OCI-LY7 (cell line): ENCODE measurements at regions not wholly inside any gene's neighbourhood (a gene's known extent, or its start where the extent isn't known, plus 50 kb on each side); places are given as distances from the start of the nearest gene placed in this dataset.

Experiments
- BruUV-seq: library from RNA; stranded (reverse); fragments of 400-500 nt; replicated peaks from 2 replicates; lab custom pipeline; 2021; lab: Mats Ljungman, UMichigan
- CTCF ChIA-PET: fragments of 300-600 bp; sonication (Branson Sonifier 250); formaldehyde crosslinking; loops from one replicate; lab custom pipeline; 2022; ENCODE audit warnings: antibody characterized with exemption; ENCODE audit not compliant: unreplicated experiment; lab: Charles Lee
- POLR2A ChIA-PET: fragments of 300-600 bp; sonication (Branson Sonifier 250); formaldehyde crosslinking; loops from one replicate; lab custom pipeline; 2022; ENCODE audit warnings: antibody characterized with exemption; lab: Charles Lee
- DNase-seq: peaks from one replicate; pipeline ENCODE4 v3.0.0-alpha.2; 2015; ENCODE audit warnings: low spot score
- H2AFZ ChIP-seq: fragments of 200-600 bp; sonication (generic), shearing (Covaris generic); 2 replicates; pipeline ENCODE4 v1.6.1; 2014; ENCODE audit warnings: mild to moderate bottlenecking, antibody characterized with exemption, low read length, moderate library complexity
- H3K27ac ChIP-seq: fragments of 200-600 bp; sonication (generic); 2 replicates; pipeline ENCODE4 v1.5.1; 2014; ENCODE audit warnings: mixed run types, low read depth, mild to moderate bottlenecking, moderate library complexity, low read length, inconsistent platforms; ENCODE audit not compliant: poor library complexity, severe bottlenecking
- H3K36me3 ChIP-seq: fragments of 200-600 bp; sonication (generic); 2 replicates; pipeline ENCODE4 v1.6.1; 2014; ENCODE audit warnings: mild to moderate bottlenecking, antibody characterized with exemption, low read length, moderate library complexity, mixed read lengths; ENCODE audit not compliant: insufficient read depth
- H3K4me1 ChIP-seq: fragments of 200-600 bp; sonication (generic); 2 replicates; pipeline ENCODE4 v1.5.1; 2014; ENCODE audit warnings: mild to moderate bottlenecking, low read length; ENCODE audit not compliant: insufficient read depth, poor library complexity, severe bottlenecking
- H3K4me2 ChIP-seq: fragments of 200-600 bp; sonication (generic); 2 replicates; pipeline ENCODE4 v1.6.1; 2014; ENCODE audit warnings: mild to moderate bottlenecking, low read length
- H3K4me3 ChIP-seq: fragments of 200-600 bp; sonication (generic); 2 replicates; pipeline ENCODE4 v1.5.1; 2014; ENCODE audit warnings: mild to moderate bottlenecking, low read depth, low read length; ENCODE audit not compliant: poor library complexity, severe bottlenecking
- H3K79me2 ChIP-seq: fragments of 200-600 bp; sonication (generic); 2 replicates; pipeline ENCODE4 v1.6.1; 2016; ENCODE audit warnings: low read depth, mild to moderate bottlenecking, low read length, moderate library complexity, mixed read lengths; ENCODE audit not compliant: insufficient read depth
- H3K9me2 ChIP-seq: fragments of 200-600 bp; sonication (generic); 2 replicates; pipeline ENCODE4 v1.6.1; 2016; ENCODE audit warnings: mild to moderate bottlenecking, low read length, mixed read lengths; ENCODE audit not compliant: insufficient read depth
- H3K9me3 ChIP-seq: fragments of 200-600 bp; sonication (generic); 2 replicates; pipeline ENCODE4 v1.6.1; 2014; ENCODE audit warnings: mild to moderate bottlenecking, mixed run types, low read length, mixed read lengths
- H4K20me1 ChIP-seq: fragments of 200-600 bp; sonication (generic); 2 replicates; pipeline ENCODE4 v1.6.1; 2014; ENCODE audit warnings: mild to moderate bottlenecking, antibody characterized with exemption, low read length, moderate library complexity, mixed read lengths; ENCODE audit not compliant: insufficient read depth
- EZH2phosphoT487 ChIP-seq: fragments of 200-600 bp; sonication (generic); IDR thresholded peaks from 2 replicates; pipeline ENCODE4 v1.6.1; 2018; ENCODE audit warnings: low read depth, borderline replicate concordance, mild to moderate bottlenecking, mixed run types, antibody characterized with exemption, low read length, moderate library complexity, mixed read lengths
- intact Hi-C: fragments of 100-400 bp; cut with micrococcal nuclease; formaldehyde crosslinking; loops from one replicate; pipeline ENCODE4 v1.10.0; 2022; ENCODE audit not compliant: unreplicated experiment
- TF ChIP-seq, protein P1 (sequence below): fragments of 200-600 bp; sonication (generic); conservative IDR thresholded peaks from 2 replicates; pipeline ENCODE4 v1.5.1; 2014; ENCODE audit warnings: mild to moderate bottlenecking, antibody characterized with exemption, low read length, moderate library complexity, mixed read lengths

GRCh38 chr3:73291541-73291940 lies 230.1 kb downstream of the EBLN2 start:
- ChIA-PET CTCF (no interaction called here), POLR2A (no interaction called here)
- H2AFZ ChIP-seq, result no peak overlapping the region
- intact Hi-C loops, result no loop called here
- no peak for DNase-seq
- BruUV-seq, result no TSS peak
- H4K20me1 ChIP-seq, result no peaks in the 10 kb centered on the region
- H3K27ac ChIP-seq, result no peak overlapping the region
- no peaks in the 10 kb centered on the region for H3K9me2 ChIP-seq
- H3K4me2 ChIP-seq, result no peak overlapping the region
- no peaks in the 10 kb centered on the region for H3K36me3 ChIP-seq
- no peak overlapping the region for H3K4me3 ChIP-seq
- H3K9me3 ChIP-seq, result no peaks in the 10 kb centered on the region
- H3K79me2 ChIP-seq, result no peaks in the 10 kb centered on the region
- TF ChIP-seq, protein P1, sequence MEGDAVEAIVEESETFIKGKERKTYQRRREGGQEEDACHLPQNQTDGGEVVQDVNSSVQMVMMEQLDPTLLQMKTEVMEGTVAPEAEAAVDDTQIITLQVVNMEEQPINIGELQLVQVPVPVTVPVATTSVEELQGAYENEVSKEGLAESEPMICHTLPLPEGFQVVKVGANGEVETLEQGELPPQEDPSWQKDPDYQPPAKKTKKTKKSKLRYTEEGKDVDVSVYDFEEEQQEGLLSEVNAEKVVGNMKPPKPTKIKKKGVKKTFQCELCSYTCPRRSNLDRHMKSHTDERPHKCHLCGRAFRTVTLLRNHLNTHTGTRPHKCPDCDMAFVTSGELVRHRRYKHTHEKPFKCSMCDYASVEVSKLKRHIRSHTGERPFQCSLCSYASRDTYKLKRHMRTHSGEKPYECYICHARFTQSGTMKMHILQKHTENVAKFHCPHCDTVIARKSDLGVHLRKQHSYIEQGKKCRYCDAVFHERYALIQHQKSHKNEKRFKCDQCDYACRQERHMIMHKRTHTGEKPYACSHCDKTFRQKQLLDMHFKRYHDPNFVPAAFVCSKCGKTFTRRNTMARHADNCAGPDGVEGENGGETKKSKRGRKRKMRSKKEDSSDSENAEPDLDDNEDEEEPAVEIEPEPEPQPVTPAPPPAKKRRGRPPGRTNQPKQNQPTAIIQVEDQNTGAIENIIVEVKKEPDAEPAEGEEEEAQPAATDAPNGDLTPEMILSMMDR, result no peak
- no peak for TF ChIP-seq EZH2phosphoT487
- H3K4me1 ChIP-seq, result no peaks in the 10 kb centered on the region

DNA sequence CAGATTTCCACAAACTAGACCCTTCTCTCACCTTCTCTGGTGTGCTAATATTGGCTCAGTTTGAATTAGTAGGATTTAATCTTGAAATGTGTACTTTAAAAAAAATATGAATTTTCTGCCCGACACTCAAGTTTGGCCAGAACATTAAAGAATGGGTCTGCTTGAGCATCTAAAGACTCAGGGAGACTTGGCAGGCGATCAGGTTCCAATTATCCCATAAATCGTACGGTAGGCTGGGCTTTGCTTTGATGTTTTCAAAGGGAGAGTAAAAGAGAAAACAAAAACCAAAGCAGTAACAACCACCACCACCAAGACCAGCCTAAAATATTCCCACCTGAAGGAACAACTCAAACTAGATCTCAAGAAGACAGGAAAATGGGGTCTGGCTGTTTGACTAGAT lies 230.8 kb downstream of the EBLN2 start:
- Histone ChIP-seq H3K79me2 (no peaks in the 10 kb centered on the region), H3K9me3 (no peaks in the 10 kb centered on the region), H3K9me2 (no peaks in the 10 kb centered on the region), H3K4me1 (no peaks in the 10 kb centered on the region), H4K20me1 (no peaks in the 10 kb centered on the region), H3K27ac (no peak overlapping the region), H3K4me2 (no peak overlapping the region), H3K4me3 (no peak overlapping the region), H2AFZ (no peak overlapping the region), H3K36me3 (no peaks in the 10 kb centered on the region)
- intact Hi-C loops, result no loop called here
- BruUV-seq, result no TSS peak
- ChIA-PET CTCF (no interaction called here), POLR2A (no interaction called here)
- DNase-seq, result no peak
- TF ChIP-seq, protein P1, result no peak
- TF ChIP-seq EZH2phosphoT487, result no peak

DNA sequence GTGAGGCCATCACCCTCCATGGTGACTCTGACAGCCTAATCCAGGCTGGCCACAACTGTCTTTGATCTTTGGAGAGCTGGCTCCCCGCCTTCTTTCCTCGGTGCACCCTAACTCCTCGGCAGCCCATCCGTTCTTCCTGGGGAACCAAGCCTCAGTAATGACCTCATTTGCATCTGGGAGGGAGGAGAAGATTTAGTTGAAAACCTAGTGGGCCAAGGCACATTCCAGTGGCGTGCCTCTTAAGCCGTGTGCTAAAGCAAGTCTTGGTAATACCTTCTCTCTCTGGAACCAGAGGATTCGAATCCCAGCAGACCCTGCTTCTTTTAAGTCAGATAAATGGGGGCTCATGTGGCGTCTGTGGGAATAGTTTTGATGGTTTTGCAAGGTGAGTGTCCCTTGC lies 233.1 kb downstream of the EBLN2 start:
- Histone ChIP-seq H4K20me1 (no peaks in the 10 kb centered on the region), H3K4me2 (no peak overlapping the region), H3K9me3 (no peaks in the 10 kb centered on the region), H2AFZ (no peak overlapping the region), H3K79me2 (no peaks in the 10 kb centered on the region), H3K9me2 (no peaks in the 10 kb centered on the region), H3K27ac (no peak overlapping the region), H3K4me3 (no peak overlapping the region), H3K36me3 (no peaks in the 10 kb centered on the region), H3K4me1 (no peaks in the 10 kb centered on the region)
- intact Hi-C loops, result no loop called here
- DNase-seq, result no peak
- ChIA-PET CTCF (no interaction called here), POLR2A (no interaction called here)
- BruUV-seq, result no TSS peak
- TF ChIP-seq, protein P1, result no peak
- TF ChIP-seq EZH2phosphoT487, result no peak
